Vagina (tissue), 2 donors: ENCODE measurements at regions not wholly inside any gene's neighbourhood (a gene's known extent, or its start where the extent isn't known, plus 50 kb on each side); places are given as distances from the start of the nearest gene placed in this dataset.

Experiments used
- CTCF ChIP-seq, 3 experiments: fragments of 450-650 bp in 2 of 3; fragments of 200-600 bp in 1 of 3; sonication (generic) in 1 of 3; IDR thresholded peaks; one replicate each; pipeline ENCODE4 v1.5.1; 2017 to 2019; ENCODE audit warnings: antibody characterized with exemption in 3 of 3, mild to moderate bottlenecking in 2 of 3, moderate library complexity in 2 of 3
- POLR2A ChIP-seq, 2 donors: fragments of 450-650 bp; IDR thresholded peaks; one replicate each; pipeline ENCODE4 v1.6.1; 2017; ENCODE audit warnings: antibody characterized with exemption in 2 of 2, mild to moderate bottlenecking in 2 of 2, moderate library complexity in 2 of 2
- POLR2AphosphoS5 ChIP-seq, 2 donors: sonication (generic); formaldehyde crosslinking; IDR thresholded peaks; one replicate each; pipeline ENCODE4 v1.9.0; 2017; ENCODE audit warnings: antibody characterized with exemption in 2 of 2, mild to moderate bottlenecking in 2 of 2, low read depth in 1 of 2; ENCODE audit not compliant: insufficient read depth in 1 of 2

- TF ChIP-seq CTCF (IDR thresholded peaks at IDR 0.05) (no peak), POLR2AphosphoS5 (IDR thresholded peaks at IDR 0.05; ENCODE audit: insufficient read depth in 1 of 2, low read depth in 1 of 2) (no peak), POLR2A (IDR thresholded peaks at IDR 0.05) (no peak)
These were observed 242.0 kb upstream of the JAG1 start for GRCh38 chr20:10915815-10916214.
